ENCODE measurements at regions not wholly inside any gene's neighbourhood (a gene's known extent, or its start where the extent isn't known, plus 50 kb on each side); places are given as distances from the start of the nearest gene placed in this dataset.

DNA sequence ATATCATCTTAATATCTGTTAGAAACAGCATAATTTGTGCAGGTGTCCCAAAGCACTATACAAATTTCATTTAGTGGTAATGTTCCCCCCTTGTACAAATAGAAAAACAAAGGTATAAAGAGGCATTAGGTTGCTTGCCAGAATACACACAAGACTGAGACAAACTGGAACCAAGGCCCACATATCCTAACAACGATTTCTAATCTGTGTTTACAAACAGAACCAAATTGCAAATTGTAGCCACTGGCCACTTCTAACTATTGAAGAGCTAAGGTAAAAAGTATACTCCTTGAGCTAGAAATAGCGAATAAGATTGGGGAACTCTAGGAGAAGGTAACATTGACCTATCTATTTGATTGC, 526.1 kb downstream of the KLF12 start:
- CTCF ChIA-PET = no interaction called here
- TF ChIP-seq, protein P1, sequence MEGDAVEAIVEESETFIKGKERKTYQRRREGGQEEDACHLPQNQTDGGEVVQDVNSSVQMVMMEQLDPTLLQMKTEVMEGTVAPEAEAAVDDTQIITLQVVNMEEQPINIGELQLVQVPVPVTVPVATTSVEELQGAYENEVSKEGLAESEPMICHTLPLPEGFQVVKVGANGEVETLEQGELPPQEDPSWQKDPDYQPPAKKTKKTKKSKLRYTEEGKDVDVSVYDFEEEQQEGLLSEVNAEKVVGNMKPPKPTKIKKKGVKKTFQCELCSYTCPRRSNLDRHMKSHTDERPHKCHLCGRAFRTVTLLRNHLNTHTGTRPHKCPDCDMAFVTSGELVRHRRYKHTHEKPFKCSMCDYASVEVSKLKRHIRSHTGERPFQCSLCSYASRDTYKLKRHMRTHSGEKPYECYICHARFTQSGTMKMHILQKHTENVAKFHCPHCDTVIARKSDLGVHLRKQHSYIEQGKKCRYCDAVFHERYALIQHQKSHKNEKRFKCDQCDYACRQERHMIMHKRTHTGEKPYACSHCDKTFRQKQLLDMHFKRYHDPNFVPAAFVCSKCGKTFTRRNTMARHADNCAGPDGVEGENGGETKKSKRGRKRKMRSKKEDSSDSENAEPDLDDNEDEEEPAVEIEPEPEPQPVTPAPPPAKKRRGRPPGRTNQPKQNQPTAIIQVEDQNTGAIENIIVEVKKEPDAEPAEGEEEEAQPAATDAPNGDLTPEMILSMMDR (conservative IDR thresholded peaks at IDR 0.05; ENCODE audit: low read depth) = no peak
- DNase-seq (ENCODE audit: low spot score) = no peak
- H3K27ac ChIP-seq = no peak overlapping the region
- POLR2A ChIA-PET (ENCODE audit: low non-redundant PET) = no interaction called here

DNA sequence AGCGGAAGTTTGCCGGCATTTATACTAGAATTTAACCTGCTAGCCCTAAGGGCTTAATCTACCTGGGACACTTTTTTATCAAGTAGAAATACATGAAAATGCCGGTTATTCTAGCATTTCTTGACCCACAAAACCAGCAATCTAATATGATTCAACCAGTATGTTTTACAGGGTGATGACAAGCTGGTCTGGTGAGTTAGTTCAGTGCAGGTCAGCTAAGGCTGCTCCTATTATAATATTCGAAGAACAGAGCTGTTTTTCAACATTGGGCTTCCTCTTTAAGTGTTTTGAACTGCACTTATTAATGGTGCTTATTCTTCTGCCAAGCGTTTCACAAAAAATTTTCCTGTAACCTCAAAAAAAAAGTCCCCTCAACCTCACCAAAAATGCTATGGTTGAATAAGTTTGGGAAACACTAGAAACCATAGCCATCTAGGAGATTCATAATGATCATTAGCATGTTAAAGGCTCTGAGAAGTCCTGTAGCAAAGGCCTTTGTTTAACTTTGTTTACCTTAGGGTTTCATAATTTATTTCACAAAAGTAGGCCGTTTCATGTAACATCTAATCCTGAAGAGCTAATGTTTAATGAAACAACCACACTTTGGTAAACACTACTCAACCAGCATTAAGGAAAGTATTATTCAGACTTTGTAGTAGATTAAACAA, 526.6 kb downstream of the KLF12 start:
- no peak overlapping the region for H3K27ac ChIP-seq
- ChIA-PET POLR2A (ENCODE audit: low non-redundant PET) (no interaction called here), CTCF (interaction anchor here (0.6 to 0.7 kb wide), 2 partner anchors 1359 to 1536 kb away, joined by 3 read pairs; no protein-coding TSS in a partner anchor)
- TF ChIP-seq, protein P1 (conservative IDR thresholded peaks at IDR 0.05; ENCODE audit: low read depth) = no peak
- DNase-seq (ENCODE audit: low spot score) = no peak

DNA sequence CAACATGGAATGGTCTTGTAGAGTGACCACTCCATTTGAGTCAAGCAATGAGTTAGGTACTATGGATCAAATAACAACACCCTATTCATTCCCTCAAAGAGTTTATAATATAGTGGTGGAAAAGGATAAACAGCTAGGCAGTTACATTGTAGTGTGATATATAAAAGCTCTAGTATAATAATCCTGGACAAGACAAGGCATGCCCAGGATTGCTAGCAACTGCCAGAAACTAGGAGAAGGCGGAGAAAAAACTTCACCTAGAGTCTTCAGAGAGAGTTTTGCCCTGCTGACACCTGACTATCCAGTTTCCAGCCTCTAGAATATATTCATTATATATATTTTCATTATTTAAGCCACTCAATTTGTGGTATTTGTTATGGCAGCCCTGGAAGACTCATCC, 530.6 kb downstream of the KLF12 start:
- ChIA-PET CTCF (no interaction called here), POLR2A (ENCODE audit: low non-redundant PET) (no interaction called here)
- no peak overlapping the region for H3K27ac ChIP-seq
- no peak for DNase-seq (ENCODE audit: low spot score)
- TF ChIP-seq, protein P1 (conservative IDR thresholded peaks at IDR 0.05; ENCODE audit: low read depth) = no peak

DNA sequence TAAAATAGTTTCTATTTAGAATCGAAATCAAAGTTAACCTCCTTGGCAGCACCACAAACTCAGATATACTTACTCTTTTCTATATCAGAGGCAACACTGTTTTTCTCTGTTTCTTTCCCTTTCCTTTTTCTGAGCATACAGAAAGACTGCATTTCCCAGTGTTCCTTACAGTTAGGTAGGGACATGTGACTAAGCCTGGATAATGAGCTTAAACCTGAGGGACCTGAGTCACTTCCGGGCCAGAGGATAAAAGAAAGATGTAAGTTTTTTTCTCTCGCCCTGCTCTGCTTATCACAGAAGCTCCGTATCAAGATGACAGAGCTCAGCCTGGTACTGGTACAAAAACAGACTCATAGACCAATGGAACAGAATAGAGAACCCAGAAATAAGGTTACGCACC, 531.9 kb downstream of the KLF12 start:
- CTCF ChIA-PET = interaction anchor here (0.9 kb wide), 1 partner anchor 228 kb away, joined by 3 read pairs; no protein-coding TSS in a partner anchor
- peak; percentile 58 for DNase-seq (ENCODE audit: low spot score)
- H3K27ac ChIP-seq = no peak overlapping the region
- TF ChIP-seq, protein P1 (conservative IDR thresholded peaks at IDR 0.05; ENCODE audit: low read depth) = no peak
- POLR2A ChIA-PET (ENCODE audit: low non-redundant PET) = no interaction called here

DNA sequence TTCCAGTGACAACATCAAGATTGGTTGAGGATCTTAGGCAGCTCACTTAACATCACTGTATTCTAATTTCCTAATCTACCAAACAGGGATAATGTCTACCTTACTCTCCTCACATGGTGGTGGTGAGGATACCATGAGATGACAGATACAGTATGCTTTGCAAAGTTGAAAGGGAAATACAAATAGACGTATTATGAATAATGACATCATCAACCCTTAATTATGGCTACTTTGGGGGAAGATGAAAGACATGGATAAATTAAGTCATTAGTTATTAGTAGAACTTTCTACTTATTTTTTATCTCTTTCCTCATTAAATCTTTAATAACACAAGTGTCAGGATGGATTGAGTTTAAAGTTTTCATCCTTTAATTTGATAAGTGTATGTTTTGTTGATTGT, 532.5 kb downstream of the KLF12 start:
- ChIA-PET POLR2A (ENCODE audit: low non-redundant PET) (no interaction called here), CTCF (no interaction called here)
- no peak overlapping the region for H3K27ac ChIP-seq
- TF ChIP-seq, protein P1 (conservative IDR thresholded peaks at IDR 0.05; ENCODE audit: low read depth) = no peak
- no peak for DNase-seq (ENCODE audit: low spot score)

DNA sequence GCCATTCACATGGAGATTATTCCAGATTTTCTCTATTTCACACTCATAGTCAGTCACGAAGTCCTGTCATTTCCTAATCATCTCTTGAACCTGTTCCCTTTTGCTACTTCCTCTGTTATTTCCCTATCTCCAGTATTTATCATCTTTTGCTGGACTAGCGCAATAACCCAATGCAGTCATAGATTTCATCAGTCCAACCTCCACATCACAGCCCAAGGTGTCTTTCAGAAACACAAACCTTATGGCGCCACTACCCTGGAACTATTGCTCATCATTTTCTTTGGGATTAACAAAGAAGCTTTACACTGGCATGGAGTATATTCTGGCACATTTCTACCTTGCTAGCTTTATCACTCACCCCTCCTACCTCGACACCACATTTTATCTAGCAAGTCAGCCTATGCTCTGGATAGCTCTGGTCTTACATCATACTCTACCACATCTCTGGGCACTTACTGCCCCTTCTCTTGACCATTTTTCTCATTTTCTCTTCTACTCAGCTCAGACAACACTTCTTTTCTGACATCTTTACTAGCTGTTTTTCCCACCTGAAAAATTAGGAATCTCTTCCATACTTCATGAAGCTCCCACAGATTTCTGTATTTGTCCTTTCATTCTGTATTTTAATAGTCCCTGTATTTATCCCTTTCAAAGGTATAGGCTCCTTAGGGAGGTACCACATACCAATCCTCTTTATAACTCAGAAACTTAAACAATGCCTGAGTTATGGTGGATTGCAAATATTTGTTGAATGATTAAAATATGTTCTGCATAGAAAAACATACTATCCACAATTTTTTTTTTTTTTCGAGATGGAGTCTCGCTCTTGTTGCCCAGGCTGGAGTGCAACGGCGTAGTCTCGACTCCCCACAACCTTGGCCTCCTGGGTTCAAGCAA, 534.7 kb downstream of the KLF12 start:
- ChIA-PET CTCF (no interaction called here), POLR2A (ENCODE audit: low non-redundant PET) (no interaction called here)
- TF ChIP-seq, protein P1 (conservative IDR thresholded peaks at IDR 0.05; ENCODE audit: low read depth) = no peak
- no peak for DNase-seq (ENCODE audit: low spot score)
- H3K27ac ChIP-seq = no peak overlapping the region

Measured in RWPE1 (cell line).